Amygdala (tissue), 56 donors: ENCODE measurements at regions not wholly inside any gene's neighbourhood (a gene's known extent, or its start where the extent isn't known, plus 50 kb on each side); places are given as distances from the start of the nearest gene placed in this dataset.
"Not testable (repeated sequence)": the region's sequence is repeated elsewhere in the genome, so short reads cannot be mapped to it uniquely, and the experiment has no call there.

ENCODE experiments used
- DNase-seq, 56 donors: peaks; one replicate each; lab custom pipeline; 2025; lab: John Stamatoyannopoulos, UW

DNA sequence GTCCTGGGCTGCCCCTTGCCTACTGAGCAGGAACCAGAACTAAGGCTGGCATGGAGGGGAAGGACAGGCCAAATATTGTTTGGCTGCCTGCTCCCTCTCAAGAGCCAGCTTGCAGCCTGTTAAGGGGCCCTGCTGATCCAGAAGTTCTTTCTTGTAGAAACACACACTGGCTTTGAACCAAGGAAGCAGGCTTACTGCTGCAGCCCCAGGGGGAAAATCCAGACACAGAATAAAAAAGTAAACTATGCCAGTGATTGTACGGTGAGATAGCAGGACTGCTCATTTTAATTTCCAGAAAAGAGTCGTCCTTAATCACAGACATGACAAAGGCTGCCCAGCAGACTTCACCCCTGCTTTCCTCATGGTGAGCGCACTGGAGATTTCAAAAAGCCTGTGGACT lies 371.6 kb downstream of the ANAPC1 start:
- DNase-seq: not testable (repeated sequence)

DNA sequence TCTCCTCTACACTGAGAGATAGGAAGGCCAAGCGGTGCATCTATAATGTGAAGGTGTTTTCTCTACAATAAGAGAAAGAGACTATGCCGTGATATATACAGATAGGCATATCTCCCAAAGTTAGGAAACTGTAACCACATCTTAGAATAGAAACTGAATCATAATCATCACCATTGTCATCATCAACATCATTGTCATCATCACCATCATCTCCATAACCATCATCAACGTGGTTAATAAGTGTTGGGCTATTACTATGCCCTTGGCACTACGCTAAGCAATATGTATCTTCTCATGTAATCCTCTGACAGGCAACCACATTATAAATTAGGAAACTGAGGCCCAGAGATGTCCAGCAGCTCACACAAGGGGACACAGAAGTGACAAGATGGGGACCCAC lies 369.9 kb downstream of the ANAPC1 start:
- DNase-seq: not testable (repeated sequence)

DNA sequence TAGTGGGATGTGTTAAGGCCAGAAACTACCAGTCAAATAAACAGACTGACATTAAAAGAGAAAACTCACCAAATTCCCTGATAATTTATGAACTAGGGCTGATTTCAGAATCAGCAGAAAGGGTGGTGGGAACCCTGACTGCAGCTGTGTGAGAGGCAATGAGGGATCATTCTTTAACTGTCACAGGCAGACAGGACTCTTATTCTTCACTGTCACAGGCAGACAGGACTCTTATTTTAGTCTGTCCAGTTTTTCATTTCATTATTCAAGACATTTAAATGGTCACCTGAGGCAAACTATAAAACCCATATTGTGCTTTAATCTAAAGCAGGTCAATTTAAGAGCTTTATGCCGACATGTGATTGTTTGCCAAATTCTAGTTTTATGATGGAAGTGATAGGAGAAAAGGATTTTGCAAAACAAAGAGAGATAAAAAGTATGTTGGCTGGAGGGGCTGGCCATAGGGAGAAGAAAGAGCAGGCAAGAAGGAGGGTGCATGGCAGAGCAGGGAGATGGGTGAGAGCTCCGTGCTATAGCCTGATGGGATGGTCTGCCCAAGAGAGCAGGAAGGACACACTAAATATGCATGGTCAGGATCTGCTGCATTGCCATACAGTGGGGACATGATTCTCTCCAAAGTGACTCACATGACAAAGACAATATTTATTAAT lies 366.8 kb downstream of the ANAPC1 start:
- not testable (repeated sequence) for DNase-seq

DNA sequence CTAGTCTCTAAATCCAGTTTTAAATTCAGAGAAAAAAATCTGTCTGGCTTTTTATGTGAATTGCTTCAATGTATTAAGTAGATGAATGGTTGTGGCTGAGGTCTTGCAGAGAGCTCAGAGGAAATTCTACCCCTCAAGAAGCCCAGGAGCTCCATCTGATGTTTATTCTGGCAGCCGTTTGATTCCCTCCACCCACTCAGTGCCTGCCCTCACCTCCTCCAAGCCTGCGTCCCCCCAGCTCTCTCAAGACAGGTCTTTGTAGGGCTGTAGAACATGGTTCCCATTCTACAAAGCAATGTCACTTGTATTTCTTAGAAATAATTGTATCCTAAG lies 366.3 kb downstream of the ANAPC1 start:
- DNase-seq: not testable (repeated sequence)

DNA sequence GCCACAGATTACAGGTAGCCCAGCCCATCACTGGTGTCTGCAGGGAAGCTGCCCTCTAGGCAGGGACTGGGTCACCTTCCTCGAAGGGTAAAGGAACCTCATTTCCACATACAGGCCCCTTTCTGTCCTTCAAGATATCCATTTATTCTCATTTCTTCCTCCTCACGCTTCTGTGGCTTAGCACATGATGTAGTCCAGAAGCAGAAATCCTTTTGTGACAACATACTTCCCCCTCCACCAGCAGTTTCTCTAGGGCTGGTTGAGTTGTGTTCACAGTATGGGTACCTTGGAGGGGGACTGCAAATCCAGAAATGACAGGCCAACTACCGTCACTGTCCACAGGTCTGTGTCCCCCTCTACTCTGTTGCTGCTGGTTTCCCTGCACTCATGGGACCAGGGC lies 364.9 kb downstream of the ANAPC1 start:
- no peak for DNase-seq

DNA sequence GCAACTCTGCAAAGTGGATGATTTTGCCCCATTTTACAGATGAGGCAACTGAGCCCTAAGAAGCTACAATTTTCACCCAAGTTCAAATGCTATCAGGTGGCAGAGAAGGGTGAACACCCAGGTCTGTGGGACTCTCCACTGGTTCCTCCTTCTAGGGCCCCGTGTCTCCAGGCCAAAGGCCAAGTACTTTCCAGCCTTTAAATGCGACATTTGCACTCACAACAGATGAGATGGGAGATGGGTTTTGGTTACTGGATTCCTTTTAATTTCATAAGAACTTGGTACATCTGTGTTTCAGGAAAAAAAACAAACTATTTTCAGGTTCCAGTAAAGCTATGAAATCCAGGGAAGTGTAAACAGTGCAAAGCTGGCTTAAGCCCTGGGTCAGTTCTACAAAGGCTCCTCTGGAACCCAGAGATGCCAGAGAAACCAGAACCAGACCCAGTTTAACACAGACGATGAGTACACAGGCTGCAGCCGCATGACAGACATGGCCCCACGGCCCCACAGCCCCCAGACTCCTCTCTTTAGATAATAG lies 361.7 kb downstream of the ANAPC1 start:
- no peak for DNase-seq

DNA sequence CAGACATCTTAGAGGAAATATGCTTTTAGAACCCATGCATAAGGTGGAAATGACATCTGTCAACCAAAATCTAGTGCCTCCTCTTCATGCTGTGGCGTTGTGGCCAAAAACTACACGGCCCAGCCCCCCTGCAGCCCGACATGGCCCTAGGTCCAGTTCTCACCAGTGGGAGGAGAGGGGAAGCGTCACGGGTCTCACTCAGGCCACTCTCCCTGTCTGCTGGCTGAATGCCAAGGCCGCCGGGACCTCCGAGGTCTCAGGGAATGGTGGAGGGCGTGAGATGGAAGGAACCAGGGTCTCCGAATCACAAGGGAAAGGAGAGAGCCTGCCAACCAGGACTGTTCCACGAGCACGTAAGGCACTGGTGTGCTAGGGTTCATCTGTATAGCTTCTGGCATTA lies 361.0 kb downstream of the ANAPC1 start:
- no peak for DNase-seq

DNA sequence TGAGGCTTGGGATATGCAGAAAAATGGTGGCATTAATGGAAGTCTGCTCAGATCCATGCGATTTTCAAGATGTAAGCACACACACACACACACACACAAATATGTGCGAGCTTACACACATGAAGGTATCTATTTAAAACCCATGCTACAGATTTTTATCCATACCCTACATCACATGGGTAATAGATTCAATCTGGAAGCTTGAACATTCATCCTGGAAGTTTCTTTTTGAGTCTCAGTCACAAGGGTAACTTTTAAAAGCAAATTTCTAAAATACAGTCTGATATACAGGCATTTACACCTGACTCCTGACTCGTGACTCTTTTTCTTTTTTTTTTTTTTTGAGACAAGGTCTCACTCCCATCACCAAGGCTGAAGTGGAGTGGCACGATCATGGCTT lies 359.0 kb downstream of the ANAPC1 start:
- not testable (repeated sequence) for DNase-seq

DNA sequence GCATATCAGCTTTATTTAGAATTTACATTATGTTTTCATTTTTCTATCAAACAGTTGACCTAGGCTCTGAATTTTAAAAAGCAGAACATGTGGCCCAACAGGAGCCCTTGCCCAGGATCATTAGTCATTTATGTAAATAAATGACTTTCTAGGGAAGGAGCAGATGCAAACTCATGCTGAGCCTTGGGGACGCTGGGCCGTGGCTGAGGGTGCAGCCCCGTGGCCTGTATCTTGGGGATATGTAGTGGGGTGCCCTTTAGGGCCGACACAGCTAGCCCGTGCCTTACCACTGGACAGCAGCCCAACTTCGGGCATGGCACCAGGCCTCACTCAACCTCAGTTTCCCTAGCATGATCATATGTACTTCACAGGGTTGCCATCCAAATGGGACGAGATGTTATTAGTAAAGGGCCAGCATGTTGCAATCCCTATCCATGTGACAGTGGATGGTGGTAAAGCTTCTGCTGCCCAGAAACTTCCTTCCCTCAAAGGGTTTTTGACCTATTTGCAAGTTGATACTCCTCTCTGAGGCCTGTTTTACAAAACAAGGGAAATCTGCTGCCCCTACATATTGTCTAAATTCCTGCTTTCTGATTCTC lies 357.9 kb downstream of the ANAPC1 start:
- not testable (repeated sequence) for DNase-seq

DNA sequence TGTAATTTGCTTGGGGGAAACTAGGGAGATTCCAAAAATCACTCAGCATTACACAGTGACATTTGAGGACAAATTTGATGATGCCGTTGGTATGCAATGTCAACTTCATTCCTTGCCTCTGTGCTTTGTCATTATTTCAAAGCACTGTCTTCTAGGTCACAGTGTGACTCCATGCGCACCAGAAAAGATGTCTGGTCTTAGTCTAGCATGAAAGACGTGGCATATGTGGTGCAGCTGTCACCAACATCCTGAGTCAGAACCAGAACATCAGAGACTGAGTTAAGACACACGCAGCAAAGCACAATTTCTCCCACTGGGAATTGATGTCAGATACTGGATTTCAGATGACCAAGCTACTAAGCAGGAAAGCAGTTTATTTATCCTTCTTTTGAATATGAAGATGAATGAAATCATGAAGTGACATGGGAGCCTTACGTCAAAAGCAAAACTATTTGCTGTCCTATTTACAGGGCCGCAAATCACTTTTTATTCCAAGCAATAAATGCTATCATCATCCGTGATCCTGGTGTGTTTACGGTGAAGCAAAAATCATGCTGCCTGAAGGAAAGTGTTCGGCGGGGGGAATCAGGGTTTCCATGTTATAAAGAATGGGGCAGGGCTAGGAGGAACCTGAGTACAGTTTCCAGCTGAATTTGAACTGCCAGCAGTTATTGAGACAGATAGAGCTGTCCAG lies 356.1 kb downstream of the ANAPC1 start:
- not testable (repeated sequence) for DNase-seq

DNA sequence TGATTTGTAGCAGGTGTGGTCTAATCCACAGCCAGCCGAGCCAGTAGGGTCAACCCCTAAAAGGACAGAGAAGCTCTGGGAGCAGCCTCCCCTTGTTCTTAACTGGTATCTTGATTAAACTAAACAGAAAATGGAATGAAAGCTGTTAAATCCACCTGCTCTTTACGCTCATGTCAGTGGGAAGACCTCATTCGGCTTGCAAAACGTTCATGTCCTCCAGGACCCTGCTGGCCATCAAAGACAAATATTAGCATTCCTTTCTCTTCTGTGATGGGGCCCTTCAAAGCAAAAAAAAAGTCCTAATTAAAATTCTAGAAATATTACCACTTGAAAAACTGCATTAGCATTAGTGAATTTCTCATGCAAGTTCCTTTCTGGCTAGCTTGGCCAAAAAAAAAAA lies 355.0 kb downstream of the ANAPC1 start:
- not testable (repeated sequence) for DNase-seq

DNA sequence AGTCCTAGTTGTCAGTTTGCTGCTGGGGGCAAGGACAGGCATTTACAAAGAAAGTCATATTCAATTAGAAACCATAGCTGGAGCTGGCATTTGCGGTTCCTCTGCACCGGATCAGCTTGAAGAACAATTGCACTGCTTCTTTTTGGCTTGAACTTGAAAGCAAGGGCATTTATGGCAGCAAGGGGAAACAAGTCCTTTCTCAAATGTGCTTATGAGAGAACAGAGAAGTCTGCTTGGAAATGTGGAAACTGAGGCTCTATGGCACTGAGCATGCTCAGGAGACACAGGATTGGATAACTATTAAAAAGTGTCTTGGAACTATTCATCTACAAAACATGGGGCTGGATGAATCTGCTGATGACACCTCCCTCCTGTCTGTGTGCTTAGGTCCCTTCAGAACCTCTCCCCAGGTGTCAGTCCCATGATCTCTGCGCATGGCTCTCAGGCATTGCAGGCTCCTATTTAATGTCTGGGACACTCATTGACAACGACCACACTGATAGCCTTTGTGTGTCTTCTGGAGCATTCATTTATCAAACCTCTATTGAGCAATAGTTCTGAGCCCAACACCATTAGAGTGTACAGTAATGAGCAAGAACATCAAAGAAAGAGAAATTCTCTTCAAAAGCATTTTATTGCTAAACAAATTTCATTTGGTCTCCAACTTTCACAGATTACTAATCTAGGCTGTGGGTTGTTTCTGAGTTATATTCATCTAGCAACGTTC lies 353.6 kb downstream of the ANAPC1 start:
- not testable (repeated sequence) for DNase-seq

DNA sequence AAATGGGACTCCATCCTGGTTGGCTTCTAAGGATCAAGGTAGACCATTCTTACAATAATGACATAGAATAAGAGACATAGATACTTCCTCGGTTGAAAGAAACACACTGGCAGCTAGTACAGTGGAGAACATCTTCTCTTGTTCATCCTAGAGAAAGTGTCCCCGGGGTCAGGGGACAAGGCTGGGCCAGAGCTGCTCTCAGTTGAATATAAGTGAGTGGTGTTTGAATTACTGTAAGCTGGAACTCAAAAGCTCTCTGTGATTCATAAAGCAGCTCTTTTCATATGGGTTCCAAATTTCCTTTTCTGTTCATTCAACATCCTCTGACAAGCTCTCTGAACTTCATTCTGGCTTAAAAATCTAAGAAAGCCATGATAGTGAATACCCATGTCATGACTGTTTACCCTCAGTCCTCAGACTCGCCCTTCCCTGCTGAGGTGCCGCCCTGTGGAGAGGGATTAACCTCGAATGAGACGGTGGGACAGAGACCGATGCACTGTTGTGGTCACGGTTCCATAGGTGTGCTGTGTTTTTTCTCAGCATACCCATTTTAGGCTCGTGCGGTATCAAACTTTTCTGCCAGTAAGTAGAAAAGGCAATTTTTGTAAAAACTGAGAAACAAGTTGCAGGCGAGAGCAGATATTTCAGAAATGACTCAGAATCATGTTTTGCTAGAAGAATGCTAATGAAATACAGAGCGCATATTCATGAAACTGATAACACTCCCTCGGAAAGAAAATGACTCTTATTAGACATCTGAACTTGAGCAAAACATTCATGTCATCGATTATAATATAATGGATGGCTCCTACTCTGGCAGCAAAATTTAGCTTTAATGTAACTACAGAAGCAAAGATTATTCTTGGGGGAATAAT lies 351.1 kb downstream of the ANAPC1 start:
- DNase-seq: not testable (repeated sequence)

DNA sequence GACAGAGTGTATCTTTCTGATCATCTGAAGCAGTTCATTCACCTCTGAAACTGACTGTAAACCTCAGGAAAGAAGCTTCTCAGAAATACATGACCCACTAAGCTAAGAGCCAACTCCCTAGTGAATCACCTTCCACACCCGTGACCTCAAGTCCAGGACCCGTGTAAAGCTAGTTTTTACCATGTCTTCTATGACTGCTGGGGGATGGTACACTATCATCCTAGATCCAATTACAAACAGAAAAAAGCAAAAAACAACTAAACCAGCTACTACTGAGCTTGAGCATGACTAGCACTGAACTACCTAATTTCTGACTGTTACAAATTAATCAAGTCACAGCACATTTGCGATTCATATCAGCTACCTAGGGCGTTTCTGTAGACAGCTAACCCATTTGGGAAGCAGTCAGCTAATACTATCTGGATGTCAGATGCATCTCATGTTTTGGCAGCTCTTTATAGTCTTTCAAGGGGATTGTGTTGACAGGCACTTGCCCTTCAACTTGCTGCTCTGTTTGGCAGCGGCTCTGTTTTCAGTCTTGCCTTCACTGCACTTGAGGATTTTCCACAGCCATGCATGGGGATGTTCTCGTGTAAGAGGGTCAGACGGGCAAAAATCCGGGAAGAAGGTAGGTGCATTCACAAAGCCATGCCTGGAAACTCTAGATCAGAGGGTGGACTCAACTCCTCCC lies 350.3 kb downstream of the ANAPC1 start:
- not testable (repeated sequence) for DNase-seq

DNA sequence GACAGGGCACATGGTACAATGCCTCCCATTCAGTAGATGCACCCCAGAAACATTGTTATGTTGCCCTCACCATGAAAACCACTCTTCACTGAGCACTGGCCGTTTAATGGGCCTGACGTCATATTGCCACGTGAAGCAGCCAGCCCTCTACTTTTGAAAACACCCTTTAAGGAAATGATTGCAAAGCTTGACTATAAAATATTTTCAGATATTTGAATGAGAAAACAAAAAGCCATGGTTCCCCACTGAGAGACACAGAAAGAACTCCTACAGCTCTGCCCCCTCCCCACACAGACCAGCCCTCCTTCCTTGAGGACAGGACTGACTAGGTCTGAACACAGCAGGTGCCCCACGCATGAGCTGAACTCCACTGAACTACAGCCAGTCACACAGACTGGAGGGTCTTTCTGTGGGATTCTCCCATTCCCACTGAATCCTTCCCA lies 349.1 kb downstream of the ANAPC1 start:
- DNase-seq: peak in 8 of 56 donors; percentile 2 to 33 (median 8)

DNA sequence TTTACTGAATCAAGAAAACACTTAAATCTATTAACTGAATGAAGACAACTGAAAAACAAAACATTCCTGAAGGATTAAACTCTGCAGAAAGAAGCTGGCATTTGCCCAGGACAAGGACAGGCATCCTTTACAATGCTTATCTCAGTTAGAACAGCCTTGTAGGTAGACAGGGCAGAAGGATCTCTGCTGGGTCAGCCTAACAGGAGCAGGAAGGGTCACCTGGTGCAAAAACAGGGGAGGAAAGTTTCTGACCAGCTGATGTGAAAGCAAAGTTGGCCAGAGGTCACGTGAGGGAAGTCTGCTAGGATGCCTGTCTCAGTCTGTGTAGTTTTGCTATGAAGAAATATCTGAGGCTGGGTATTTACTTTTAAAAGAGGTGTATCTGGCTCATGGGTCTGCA lies 348.6 kb downstream of the ANAPC1 start:
- DNase-seq: no peak

DNA sequence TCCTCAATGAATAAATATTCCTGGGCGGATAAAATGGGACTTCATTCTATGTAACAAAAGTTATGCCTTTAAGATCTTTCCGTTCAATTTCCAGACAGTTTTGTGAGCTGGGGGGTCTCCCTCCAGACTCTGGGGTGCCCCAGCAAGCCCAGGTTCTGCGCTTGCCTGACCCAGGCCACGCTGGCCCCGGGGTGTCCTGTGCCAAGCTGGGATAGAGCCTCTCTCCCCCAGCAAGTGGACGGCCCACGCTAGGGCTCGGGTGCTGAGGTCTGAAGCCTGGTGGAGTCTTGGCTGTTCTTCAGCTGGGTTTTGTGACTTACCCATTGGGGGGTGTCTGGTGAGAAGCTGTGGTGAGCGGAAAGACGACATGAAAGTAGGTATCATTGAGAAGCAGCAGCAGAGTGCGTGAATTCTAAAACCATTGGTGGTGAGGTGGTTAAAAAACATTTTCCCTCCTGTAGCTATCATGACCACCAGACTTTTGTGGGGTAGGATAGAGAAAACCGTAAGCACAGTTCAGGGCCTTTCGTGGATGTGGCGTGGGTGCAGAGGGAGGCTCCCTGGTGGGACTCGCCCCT lies 346.8 kb downstream of the ANAPC1 start:
- DNase-seq: peak in 1 of 56 donors; percentile 2

DNA sequence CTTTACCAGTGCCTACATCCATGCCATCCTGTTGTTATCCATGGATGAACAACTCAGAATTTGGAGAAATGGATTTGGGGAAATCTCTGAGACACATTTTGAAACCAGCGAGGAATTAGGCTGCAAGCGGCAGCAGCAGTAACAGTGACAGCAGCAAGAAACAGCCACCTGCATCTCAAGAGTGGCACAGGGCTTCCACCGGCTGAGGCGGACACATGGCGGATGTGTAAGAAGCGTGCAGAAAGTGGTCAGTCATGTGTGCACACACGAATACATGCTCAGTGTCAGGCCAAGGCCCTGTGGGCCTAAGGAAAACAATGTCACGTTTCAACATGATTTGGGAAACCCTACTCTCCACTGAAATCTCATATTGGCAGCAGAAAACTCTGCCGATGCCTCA lies 344.0 kb downstream of the ANAPC1 start:
- not testable (repeated sequence) for DNase-seq
